ENCODE measurements at regions not wholly inside any gene's neighbourhood (a gene's known extent, or its start where the extent isn't known, plus 50 kb on each side); places are given as distances from the start of the nearest gene placed in this dataset.

DNA sequence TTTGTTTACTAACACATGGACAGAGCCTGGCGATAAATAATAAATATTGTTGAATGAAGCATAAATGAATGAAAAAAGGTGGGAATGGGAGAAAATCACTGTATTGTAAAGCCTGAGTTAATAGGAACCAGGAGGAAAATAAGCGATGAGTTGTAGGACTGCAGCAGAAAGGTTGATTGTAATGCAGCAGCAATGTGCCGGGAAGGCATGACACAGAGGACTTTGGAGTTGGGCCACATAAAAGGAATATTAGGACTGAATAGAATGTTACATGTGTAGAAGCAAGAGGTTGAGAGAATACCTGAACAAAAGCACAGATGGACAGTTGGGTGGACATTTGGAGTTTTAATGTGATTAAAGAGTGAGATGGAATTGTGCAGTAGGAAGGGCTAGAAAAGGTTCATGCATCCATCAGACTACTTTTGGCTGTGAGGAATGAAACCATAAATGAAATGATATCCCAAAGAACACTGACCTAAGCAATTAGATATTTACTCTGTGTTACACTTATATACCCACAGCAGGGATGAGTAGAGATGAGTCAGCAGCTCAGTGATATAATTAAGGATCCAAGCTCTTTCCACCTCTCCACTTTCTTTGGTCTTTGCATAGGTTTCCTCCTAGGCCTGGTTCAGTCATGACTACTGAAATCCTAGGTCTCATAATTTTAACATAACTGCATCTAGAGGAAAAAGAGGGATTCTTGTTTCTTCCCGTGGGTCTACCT lies 55.4 kb downstream of the CCER1 start:
- no peak for DNase-seq (ENCODE audit: low read depth)

DNA sequence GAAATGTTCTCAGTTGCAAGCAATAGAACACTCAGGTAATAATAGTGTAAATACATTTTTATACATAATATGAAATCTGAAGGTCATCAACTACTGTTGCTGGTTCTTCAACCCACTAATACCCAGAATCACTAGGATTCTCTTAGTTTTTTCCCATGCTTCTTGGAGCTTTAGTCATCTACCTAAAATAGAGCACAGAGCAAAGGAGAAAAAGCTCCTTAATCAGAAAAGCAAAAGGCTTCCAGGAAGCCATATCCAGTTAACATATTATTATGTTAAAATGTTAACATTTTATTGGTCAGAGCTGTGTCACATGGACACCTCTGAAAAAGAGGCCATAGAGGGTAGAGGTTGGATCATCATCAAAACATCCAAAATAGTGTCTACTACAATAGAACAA lies 57.0 kb downstream of the CCER1 start:
- no peak for DNase-seq (ENCODE audit: low read depth)

DNA sequence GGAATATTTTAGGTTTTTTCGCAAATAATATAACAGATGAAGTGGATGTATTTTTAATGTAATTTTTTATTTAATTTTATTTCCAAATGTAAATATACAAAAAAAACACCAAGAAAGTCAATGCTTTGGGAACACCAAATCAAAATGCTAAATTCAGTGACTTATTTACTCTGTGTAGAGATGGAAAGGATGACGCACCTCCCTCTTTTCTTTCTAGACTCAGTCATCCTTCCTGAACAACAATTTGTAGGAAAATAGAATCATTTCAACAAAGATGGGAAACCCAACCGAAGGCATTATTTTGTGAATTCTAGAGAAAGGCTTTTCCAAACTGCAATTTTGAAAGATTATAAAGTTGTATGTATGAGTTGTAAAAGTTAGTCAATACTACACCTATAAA lies 57.7 kb downstream of the CCER1 start:
- DNase-seq (ENCODE audit: low read depth): no peak

DNA sequence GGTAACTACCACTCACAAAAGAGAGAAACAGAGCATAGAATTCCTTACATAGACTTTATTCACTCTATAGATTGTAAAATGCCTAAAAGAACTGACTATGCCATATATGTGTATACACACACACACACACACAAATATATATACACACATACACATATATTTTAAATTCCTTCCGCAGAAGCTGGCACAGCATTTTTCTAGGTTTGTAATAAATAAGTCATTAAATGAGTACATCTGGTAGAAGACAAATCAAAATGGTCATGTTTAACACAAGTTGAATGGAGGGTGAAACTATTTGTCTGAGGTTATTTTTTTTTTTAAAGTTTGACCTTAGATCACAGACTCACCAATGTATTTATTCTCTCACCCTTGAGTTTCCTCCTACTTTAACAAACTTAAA lies 58.2 kb downstream of the CCER1 start:
- DNase-seq (ENCODE audit: low read depth): no peak

DNA sequence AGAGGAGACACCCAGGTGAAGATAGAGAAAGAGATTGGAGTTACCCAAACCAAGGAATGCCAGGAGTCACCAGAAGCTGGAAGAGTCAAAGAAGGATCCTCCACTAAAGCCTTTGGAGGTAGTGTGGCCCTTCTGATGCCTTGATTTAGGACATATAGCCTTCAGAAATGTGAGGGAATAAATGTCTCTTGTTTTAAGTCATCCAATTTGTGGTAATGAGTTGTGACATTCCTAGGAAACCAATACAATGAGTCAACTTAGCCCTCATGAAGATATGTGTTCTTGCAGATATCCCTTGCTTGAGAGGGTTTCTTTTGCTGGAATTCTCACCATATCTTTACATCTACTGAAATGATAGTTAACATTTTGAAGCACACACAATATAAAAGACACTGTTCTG lies 58.8 kb downstream of the CCER1 start:
- DNase-seq (ENCODE audit: low read depth): no peak

DNA sequence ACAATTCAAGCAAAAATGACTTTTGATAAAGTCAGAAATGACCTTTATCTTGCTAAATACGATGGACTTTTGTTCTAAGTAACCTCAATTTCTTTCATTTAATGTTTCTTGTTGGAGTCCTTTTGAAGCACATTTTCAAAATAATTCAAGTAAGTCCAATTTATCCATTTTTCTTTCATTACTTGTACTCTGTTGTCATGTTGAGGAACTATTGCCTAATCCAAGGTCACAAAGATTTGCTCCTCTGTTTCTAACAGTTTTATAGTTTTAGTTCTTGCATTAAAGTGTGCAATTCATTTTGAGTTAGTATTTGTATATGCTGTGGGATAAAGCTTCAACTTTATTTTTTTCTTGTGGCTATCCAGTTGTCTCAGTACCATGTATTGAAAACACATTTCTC lies 66.7 kb downstream of the CCER1 start:
- DNase-seq (ENCODE audit: low read depth): no peak

DNA sequence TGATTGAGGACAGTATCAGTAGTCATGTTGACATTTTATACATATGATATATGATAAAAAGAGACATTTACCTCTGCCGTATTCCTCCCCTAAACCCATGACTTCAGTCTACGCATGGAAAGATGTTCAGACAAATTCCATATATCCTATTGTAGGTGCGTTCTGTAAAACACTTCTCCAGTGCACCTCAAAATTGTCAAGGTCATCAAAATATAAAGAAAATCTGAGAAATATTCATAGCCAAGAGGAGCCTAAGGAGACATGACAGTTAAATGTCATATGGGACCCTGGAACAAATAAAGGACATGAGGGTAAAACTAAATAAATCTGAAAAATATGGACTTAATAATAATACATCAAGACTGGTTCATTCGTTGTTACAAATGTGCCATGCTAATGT lies 71.5 kb downstream of the CCER1 start:
- no peak for DNase-seq (ENCODE audit: low read depth)

DNA sequence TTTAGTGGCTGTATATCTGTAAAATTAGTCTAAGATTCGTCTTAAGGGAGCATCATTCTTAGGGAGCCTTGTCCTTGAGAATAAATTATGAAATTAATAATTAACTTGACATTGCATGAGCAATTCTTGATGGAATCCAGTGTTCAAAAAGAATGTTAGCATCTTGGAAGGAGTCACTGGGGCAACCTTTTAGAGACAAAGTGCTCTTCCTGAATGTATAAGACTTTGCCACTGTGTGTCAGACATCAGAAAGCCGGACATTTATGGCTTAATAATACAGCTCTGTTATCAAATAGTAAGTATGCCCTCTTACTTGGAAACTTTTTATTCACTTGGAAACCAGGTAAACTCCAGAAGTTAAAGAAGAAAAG lies 83.3 kb downstream of the CCER1 start:
- no peak for DNase-seq (ENCODE audit: low read depth)

DNA sequence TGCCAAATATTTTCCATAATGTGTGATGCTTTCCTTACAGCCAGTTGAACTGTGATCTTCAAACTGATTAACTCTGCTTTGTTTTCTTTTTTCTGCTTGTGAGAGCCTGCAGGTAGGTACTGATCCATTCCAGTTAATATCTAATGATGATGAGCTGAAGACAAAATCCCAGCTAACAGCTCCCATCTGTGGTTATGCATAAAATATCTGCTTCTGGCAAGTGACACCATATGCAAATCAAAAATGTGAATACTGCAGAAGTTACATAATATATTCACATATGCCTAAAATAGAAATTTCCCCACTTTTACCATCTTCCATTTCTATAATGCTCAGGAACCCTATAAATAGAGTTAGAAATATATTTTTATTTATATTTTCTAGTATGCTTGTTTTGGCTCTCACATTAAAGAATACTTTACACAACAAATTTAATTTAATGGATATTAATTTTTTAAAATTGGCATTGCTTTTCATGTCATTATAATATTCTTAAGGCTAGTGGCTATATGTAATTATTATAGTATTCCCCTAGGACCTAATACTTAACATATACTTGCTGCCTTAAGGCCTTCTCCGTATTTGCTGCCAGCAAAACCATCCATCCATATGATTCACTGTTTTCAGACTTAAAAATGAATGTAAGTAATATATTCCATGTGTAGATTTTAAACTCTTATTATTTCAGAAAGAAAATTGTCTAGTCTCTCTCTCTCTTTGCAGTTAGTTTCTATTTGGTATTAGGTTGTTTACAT lies 83.8 kb downstream of the CCER1 start:
- DNase-seq (ENCODE audit: low read depth): no peak

DNA sequence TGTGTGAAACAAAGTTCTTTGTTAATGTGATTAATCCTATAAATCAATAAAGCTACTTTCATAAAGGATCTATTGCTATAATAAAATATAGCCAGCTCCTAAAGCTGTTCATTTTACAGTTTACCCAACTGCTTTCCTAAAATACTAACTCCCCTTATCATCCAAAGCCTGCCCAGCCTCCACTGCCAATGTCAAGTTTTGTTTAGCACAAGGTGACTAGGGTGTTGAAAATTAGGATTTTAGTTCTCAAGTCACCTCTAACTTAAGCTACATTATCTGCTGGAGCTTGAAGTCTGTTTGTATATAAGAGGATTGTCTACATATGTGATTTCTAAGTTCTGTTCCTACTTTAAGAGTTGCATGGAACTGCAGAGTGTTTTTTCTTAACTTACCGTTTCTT lies 86.3 kb downstream of the CCER1 start:
- DNase-seq (ENCODE audit: low read depth): no peak

DNA sequence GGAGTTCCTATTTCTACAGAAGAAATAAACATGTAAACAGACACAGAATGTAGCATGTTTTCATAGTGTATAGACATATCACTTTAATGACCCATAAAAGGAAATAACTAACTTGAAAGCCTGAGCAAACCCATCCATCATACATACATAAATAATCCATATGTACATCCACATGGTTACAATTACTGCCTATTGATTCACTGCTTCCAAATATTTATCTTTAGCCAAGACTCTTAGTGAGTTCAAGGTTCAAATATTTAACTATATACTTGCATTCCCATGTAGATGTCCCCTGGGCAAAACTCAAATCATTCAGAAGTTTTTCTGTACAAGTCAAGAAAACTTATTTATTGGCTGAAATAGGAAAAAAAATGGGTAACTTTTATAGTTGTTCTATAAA lies 95.4 kb downstream of the CCER1 start:
- DNase-seq (ENCODE audit: low read depth): no peak

DNA sequence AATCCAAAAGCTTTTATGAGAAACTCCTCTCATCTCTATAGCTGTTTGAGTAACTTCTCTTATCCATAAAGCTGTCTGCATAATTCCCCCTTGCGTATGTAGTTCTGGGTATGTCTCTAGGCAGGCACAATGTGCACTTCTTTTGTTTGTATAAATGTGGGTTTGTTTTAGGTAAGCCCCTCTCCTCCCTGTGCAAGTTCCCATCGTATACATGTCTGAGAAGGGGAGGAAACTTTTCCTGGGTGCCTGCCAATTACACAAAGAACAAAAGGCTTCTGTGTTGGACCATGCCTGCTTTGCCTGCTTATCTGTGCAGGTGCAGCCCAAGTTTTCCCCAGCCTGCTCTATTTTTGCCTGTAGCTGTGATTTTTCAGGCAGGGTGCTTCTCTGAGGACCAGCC lies 96.7 kb downstream of the CCER1 start:
- no peak for DNase-seq (ENCODE audit: low read depth)

DNA sequence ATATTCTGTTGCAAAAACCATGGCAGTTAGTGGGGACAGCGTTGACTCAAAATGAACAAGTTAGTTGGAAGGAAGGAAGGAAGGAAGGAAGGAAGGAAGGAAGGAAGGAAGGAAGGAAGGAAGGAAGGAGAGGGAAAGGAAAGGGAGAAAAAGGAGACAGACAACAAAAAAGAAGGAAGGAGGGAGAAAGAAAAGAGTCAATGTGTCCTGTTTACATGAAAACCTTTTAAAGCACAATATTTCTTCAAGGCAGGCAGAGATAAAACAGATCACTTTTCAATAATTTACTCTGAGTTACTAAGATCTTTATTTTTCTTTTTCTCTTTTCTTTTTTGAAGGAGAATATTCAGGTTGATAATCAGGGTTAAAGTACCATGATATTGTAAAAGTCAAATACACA lies 99.4 kb downstream of the CCER1 start:
- DNase-seq (ENCODE audit: low read depth): no peak

DNA sequence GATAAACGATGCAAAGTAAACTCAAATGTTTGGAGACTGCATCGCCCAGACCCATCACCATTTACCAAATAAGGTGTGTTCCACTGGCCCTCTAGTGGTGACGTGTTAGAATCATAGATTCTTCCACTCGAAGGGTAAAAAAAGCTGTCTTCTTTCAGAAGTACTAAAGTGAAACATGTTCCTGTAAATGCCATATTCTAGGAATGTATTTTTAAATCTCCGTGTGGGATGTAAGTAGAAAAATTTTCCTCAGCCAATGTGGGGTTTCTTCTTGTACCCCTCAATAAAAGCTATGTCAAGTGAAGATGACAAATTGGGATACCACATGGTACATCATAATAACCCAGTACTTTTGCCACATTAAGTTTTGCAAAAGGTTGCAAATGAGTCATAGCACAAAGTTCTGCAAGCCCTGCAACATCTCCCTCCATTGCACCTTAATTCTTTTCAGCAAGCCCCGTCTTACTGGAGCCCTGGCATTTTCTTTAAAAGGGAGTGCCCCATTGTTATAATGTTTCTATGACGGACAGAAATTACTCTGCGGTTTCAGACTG lies 100.8 kb downstream of the CCER1 start:
- no peak for DNase-seq (ENCODE audit: low read depth)

DNA sequence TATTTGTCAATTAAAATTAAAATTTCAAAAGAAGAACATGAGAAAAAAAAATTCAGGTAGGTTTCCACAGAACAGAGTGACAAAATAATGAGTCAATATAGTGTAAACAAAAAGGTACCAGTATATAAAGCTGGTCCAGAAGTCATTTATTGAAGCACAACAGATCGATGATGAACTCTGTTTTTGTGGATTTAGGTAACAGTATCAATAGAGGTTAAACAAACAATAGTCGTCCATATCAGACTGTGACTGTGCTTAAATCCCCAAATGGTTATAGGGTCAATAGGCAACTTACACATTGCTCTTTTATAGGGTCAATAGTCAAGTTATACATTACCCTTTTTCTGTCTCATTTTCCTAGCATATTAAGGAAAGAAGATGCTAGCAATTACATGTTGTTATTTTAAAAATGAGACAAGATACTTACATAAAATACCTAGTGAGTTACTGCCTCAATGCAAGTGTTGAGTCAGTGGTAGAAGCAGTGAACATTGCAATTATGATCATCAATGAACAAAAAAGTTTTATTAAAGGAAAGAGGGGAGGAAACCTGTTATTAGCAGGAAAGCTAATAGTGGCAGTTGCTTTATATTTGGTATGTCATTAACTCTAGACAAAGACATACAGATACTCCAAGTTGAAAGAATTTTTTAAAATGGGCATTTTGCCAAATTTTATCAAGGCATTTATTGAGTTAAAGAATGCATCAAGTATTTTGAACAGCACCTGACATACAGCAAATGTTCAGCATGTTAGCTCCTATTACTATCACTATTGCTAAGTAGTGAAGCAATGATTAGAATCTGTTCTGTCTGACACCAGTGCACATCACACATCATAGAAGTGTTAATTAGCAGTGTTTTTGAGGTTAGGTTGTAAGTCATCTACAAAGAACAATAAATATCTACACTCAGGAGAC lies 102.9 kb downstream of the CCER1 start:
- no peak for DNase-seq (ENCODE audit: low read depth)

DNA sequence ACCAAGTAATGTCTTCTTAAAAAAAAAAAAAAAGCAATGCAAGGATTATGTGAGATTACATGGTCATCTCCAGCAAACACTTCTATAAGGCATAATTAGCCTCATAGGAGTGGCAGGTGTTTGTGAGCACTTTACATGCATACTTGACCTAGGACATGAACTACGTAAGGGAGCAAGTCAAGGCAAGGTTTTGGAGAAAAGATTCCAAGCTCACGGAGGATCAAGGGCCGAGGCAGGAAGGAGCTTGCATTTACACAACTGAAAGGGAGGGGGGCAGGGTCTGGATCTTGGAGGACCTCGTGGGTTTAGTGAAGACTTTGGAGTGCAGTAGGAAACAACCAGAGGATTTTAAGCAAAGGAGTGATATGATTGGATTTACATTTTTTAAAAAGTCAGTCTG lies 112.5 kb downstream of the CCER1 start:
- DNase-seq (ENCODE audit: low read depth): no peak

DNA sequence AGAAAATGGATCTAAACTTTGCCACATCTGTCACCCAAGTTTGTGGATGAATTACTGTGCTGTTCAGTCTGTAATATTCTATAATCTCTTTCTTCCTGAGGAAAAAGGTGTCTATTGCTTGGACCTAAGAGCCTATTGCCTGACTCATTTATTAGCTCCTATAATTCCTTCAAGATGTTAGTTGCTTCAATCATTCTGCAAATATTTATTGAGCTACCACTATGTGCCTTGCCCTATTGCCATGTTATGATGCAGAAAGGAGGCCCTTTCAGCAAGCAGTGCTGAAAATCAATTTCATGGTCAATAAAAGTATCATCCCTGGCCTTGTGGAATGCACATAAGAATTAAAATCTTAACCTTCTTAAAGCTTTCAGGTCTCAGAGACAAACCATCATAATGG lies 113.6 kb downstream of the CCER1 start:
- DNase-seq (ENCODE audit: low read depth): no peak

DNA sequence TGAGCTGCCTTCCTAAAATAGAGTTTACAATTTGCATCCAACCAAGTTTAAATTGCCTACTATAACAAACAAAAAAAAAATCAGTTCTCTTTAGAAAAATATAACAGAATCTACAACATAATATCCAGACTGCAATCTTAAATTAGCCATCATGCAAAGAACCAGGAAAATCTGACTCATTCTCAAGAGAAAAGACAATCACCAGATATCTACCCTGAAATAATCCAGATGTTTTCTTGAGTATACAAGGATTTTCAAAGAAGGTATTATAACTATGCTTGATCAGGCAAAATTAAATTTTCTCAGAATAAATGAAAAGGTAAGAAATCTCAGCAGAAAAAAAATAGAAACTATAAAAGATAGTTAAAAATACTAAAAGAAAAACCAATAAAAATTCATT lies 115.6 kb downstream of the CCER1 start:
- no peak for DNase-seq (ENCODE audit: low read depth)

DNA sequence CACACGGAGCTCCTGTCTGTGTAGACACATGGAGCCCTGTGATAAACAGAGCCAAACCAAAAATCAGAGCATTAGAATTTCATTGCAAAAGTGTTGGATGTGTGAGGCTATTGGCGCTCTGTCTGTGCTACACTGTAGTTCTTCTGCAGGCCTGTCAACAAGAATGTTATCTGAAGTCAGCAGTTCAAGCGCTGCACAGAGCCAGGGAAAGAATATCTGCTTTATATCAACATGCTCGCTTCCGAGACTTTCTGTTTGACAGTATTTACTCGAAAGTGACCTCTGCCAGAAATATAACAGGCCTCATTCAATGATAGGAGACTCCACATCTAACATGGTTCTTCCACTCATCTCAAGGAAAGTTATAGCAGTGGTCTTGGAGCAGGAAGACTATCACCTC lies 118.3 kb downstream of the CCER1 start:
- no peak for DNase-seq (ENCODE audit: low read depth)

DNA sequence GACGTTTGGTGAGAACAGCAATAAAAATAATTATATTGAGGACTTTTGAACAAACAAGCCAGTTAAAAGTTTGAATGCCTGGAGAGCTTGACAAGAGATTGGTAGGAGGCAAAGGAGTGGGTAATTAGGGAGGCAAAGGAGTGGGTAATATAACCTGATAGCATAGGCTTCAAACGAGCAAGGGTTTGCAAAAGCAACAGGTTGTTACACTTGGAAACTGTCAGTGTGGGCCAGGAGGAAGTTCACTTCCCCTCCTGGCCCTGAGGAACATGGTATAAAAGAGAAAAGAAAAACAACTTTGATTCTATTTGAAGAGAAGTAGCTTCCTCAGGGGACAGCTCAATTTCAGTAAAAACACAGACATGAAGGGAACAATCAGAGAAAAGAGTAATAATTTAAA lies 121.7 kb downstream of the CCER1 start:
- DNase-seq (ENCODE audit: low read depth): no peak

DNA sequence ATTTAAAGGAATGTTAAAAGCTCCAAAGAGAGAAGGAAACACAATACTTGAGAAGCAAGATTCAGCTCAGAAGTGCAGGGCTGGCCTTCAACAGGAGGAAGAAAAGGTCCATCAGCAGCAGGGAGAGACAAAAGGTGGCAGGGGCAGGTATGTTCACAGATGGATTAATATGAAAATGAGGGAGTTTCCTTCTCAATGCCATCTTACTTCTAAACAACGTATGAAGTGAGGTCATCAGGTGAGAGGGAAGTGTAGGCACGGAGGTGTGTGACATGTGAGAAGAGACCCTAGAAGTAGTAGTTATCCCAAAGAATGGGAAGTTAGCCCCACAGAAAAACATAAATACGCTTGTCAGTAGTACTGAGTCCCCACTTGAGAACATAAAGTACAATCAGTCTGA lies 122.5 kb downstream of the CCER1 start:
- DNase-seq (ENCODE audit: low read depth): no peak

DNA sequence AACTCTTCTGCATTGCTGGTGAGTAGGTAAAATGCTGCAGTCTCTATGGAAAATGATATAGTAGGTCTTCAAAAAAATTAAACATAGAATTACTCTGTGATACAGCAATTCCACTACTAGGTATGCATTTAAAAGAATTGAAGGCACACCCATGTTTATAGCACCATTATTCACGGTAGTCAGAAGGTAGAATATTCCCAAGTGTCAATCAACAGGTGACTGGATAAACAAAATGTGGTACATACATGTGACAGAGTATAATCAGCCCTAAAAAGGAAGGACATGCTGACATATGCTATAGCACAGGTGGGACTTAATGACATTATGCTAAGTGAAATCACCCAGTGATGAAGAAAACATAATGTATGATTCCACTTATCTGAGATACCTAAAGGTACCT lies 123.3 kb downstream of the CCER1 start:
- DNase-seq (ENCODE audit: low read depth): no peak

DNA sequence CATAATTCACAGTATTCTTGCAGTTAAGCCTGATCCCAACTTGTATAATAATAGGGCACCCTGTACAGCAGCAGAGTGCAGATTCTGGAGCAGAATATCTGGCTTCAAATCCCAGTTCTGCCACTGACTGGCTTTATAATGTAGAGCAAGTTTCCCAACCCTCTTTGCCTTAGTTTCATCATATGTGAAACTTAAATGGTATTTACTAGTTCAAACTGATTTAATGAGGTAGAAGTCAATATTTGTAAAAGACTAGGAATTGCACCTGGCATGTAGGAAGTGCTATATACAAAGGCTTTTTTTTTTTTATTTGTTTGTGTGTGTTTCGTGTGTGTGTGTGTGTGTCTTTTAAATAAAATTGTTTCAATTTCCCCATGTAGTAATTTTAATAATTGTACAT lies 125.9 kb downstream of the CCER1 start:
- no peak for DNase-seq (ENCODE audit: low read depth)
